HT-29 (cell line): ENCODE measurements at regions not wholly inside any gene's neighbourhood (a gene's known extent, or its start where the extent isn't known, plus 50 kb on each side); places are given as distances from the start of the nearest gene placed in this dataset.

Experiments
- DNase-seq: peaks from one replicate; pipeline ENCODE4 v3.0.0-alpha.2; 2015; ENCODE audit warnings: low spot score

GRCh38 chr6:56005426-56005825 lies 130.0 kb upstream of the BMP5 start:
- no peak for DNase-seq

DNA sequence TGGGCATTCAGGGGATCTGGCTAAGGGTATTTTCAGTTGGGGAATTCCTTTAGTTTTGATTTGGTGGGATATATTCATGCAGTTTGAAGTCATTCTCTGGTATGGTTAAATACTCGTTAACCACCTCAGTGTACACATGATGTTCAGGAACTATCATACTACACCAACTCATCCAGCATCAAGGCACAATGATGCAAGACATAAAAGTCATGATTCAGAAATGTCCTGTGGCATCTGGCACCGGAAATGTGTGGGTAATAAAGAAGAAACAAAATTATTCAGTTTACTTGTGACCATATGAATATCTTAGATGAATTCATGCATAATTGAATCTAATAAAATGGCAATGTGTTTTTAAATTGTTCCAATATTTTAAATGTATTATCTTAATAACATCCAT lies 129.0 kb upstream of the BMP5 start:
- DNase-seq = no peak

DNA sequence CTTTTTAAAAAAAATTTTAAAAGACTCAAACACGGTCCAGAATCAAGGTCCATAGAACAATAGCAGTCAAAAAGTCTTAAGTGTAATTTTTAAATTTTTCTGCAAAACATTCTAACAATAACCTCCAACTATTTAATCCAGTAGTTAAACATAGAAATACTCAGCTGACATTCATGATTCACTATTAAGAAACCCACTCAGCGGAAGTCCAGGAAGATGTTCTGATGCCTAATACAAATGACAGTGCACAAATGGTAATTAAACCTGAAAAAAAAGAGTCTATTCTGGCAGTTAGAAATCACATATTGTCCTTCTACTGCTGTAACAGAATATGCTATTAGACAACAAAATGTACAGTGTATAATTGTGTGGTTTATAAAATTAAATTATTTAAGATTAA lies 128.2 kb upstream of the BMP5 start:
- DNase-seq = no peak

GRCh38 chr6:56002336-56002735 lies 126.9 kb upstream of the BMP5 start:
- DNase-seq = no peak

DNA sequence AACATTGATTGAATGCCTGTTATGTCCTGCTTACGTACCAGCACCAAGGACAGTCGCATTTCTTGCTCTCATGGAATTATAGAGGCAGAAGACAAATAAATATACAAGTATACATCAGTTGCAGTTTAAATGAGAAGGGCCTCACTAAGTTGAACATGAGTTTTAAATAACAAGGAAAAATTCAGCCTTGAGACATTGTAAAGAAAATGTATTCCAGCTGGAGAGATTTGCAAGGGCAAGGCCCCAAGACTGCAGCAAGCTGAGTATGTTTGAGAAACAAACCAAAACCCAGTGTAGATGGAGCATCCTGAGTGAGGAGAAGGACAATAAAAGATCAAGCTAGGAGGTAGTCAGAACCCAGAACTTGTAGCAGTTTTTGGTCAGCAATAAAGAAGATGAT lies 123.2 kb upstream of the BMP5 start:
- DNase-seq = no peak

DNA sequence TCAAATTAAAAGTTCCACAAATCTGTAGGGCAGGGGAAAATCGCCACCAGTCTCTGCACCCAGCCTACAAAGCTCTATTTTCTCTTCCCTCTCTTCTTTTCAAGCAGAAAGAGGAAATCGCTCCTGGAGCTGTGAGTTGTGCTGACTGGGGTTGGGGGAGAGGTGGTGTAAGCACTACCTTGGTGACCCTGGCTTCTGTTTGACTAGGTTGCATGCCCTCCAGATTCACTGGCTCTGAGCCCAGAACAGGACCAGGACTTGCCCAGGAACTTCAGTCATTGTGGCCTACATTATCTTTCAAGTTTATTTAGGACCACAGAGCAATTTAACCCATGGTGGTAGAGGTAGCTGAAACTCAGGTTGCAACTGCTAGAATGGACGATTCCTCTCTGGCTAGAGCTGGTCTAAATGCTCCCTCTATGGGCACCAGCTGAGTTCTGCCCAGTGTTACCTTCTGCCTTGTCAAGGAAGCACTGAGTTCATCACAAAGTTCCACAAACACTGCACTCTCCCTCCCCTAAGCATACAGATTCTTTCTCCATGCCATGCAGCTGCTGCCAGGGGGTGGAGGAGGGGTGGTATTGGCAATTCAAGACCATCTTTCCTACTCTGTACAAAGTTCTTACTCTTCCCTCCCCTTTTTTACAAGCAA lies 122.0 kb upstream of the BMP5 start:
- DNase-seq = no peak

- no peak for DNase-seq
These were observed 119.1 kb upstream of the BMP5 start for GRCh38 chr6:55994531-55994930.

DNA sequence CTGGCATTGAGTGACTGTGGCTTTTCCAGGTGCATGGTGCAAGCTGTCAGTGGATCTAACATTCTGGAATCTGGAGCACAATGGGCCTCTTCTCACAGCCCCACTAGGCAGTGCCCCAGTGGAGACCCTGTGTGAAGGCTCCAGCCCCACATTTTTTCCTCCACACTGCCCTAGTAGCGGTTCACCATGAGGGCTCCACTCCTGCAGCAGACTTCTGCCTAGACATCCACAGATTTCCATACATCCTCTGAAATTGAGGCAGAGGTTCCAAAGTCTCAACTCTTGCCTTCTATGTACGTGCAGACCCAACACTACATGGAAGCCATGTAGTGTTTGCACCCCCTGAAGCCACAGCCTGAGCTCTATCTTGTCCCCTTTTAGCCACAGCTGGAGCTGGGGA lies 118.0 kb upstream of the BMP5 start:
- DNase-seq = no peak

- no peak for DNase-seq
These were observed 117.2 kb upstream of the BMP5 start for GRCh38 chr6:55992546-55992945.

- DNase-seq = no peak
These were observed 109.9 kb upstream of the BMP5 start for GRCh38 chr6:55985309-55985708.

- DNase-seq = no peak
These were observed 108.5 kb upstream of the BMP5 start for GRCh38 chr6:55983861-55984260.

DNA sequence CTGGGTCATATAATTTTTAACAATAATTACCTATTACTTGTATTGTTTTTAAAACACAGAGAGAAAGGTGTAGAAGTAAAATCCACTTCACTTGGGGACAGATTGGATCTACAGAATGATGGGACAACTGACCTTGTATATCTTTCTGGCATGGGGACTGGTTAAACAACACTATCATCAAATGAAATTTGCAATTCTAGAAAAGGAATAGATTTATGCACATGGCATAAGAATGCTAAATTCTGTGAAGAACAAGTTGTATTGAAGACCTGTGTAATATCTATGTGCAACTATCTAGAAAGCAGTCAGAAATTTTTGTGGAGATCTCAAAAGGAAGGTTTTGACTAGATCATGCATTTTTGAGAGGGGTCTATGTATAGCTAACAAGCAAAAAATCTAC lies 106.3 kb upstream of the BMP5 start:
- no peak for DNase-seq

DNA sequence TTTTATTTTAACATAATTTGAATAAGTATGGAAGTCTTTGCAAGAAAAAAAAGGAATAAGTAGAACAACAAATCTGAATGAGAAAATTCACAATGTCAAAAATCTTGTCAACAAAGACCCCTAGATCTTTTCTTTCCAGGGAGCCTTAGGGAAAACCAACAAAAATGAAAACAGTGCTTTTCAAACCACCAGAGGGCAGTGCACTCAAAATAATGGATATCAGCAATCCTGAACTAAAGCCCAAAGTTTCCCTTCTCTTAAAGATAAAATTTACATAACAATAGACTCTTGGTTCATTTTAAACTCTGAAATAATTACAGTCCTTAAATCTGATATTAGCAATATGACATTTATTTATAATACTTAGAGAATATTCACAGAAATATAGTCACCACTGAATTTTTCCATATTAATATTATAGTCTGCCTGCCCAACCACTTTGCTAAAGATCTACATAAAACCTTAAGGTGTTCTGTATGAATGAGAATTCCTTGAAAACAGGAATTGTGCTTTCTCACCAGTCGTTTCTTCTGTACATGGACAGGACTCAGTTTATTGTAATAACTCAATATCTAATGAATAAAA lies 105.3 kb upstream of the BMP5 start:
- peak; percentile 71 for DNase-seq

GRCh38 chr6:55979526-55979925 lies 104.1 kb upstream of the BMP5 start:
- no peak for DNase-seq

GRCh38 chr6:55977959-55978665 lies 102.7 kb upstream of the BMP5 start:
- no peak for DNase-seq

DNA sequence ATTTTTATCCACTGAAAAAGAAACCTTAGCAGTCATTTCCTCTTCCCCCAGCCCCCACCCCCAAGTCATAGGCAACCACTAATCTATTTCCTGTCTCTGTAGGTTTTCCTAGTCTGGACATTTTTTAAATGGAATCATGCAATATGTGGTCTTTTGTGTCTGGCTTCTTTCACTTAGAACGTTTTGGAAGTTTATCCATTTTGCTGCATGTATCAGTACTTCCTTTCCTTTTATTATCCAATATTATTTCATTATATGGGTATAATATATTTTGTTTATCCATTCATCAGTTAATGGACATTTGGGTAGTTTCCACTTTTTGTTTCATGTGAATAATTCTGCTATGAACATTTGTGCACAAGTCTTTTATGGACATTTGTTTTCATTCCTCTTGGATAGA lies 99.3 kb upstream of the BMP5 start:
- DNase-seq = no peak

- DNase-seq = no peak
These were observed 96.7 kb upstream of the BMP5 start for GRCh38 chr6:55972091-55972490.

DNA sequence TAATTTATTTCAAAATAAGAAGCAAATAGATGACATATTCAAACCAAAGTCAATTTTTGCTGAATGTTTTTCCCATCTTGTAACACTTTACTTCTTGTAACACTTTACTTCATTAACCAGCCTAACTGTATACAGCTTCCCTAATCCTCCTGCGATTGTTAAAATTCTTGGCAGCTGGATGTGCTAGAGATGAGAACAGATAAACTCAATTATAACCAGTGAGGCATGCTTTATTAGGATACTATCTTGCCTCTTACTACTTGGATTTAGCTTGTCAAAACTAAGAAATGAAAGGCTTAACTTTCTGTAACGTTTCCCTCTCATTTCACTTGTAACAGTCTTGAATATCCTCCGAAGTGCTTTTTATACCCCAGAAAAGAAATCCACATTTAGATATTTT lies 94.1 kb upstream of the BMP5 start:
- DNase-seq = no peak

- DNase-seq = no peak
These were observed 93.5 kb upstream of the BMP5 start for GRCh38 chr6:55968926-55969325.

- no peak for DNase-seq
These were observed 88.7 kb upstream of the BMP5 start for GRCh38 chr6:55964136-55964535.

- DNase-seq = no peak
These were observed 87.9 kb upstream of the BMP5 start for GRCh38 chr6:55963301-55963700.

DNA sequence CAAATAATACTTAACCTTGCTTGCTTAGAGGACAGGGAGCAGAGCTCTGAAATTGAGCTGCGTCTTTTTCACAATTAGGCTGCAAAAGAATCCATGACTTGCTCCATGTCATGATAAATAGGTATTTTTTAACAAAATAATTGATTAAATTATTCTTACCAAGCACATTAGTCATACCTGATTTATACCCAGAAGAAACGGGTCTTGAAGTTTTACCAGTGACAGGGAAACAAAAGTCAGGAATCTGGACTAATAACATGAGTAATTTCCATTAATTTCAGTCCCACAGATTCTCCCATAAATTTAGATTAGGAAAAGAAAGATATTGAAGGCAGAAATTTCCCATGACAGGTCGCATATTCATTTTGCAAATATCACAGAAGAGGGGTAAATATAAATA lies 85.0 kb upstream of the BMP5 start:
- no peak for DNase-seq

GRCh38 chr6:55958790-55959189 lies 83.4 kb upstream of the BMP5 start:
- DNase-seq = no peak
